Aorta (tissue), 5 donors: ENCODE measurements at regions not wholly inside any gene's neighbourhood (a gene's known extent, or its start where the extent isn't known, plus 50 kb on each side); places are given as distances from the start of the nearest gene placed in this dataset.

Experiments
- ATAC-seq: fragments of 200-7000 bp; cut with Tn5 transposase; one replicate; pipeline ENCODE4 v1.9.1; 2022; ENCODE audit warnings: moderate library complexity; ENCODE audit not compliant: low FRiP score
- DNase-seq, 2 donors: peaks; one replicate each; pipeline ENCODE4 v3.0.0-alpha.2; 2020
- H3K27ac ChIP-seq, 2 donors: one replicate each; pipeline ENCODE4 v1.5.1; 2013; ENCODE audit warnings: low read length in 2 of 2, mild to moderate bottlenecking in 2 of 2, moderate library complexity in 2 of 2, control low read depth in 1 of 2, inconsistent platforms in 1 of 2, low read depth in 1 of 2
- H3K27me3 ChIP-seq, 2 donors: one replicate each; pipeline ENCODE4 v1.6.1; 2013; ENCODE audit warnings: control low read depth in 1 of 2, low read length in 1 of 2, mild to moderate bottlenecking in 1 of 2, moderate library complexity in 1 of 2; ENCODE audit not compliant: insufficient read depth in 2 of 2, control insufficient read depth in 1 of 2
- H3K36me3 ChIP-seq, 2 donors: one replicate each; pipeline ENCODE4 v1.6.1; 2013; ENCODE audit warnings: control low read depth in 1 of 2, low read length in 1 of 2, mild to moderate bottlenecking in 1 of 2; ENCODE audit not compliant: insufficient read depth in 2 of 2, control insufficient read depth in 1 of 2
- H3K4me1 ChIP-seq, 2 donors: one replicate each; pipeline ENCODE4 v1.6.1; 2013; ENCODE audit warnings: low read length in 2 of 2, control low read depth in 1 of 2, mild to moderate bottlenecking in 1 of 2, moderate library complexity in 1 of 2; ENCODE audit not compliant: insufficient read depth in 2 of 2, control insufficient read depth in 1 of 2
- H3K4me3 ChIP-seq, 2 donors: one replicate each; pipeline ENCODE4 v1.5.1; 2013; ENCODE audit warnings: low read length in 2 of 2, control low read depth in 1 of 2, mild to moderate bottlenecking in 1 of 2
- H3K9me3 ChIP-seq: one replicate; pipeline ENCODE4 v1.6.1; 2013; ENCODE audit warnings: mild to moderate bottlenecking, low read length; ENCODE audit not compliant: control insufficient read depth
- WGBS, 2 donors: extraction: QIAGEN DNeasy Blood & Tissue Kit; methylation state at CpG; one replicate each; pipeline ENCODE4 v1.1.7; 2013; 5-methylcytosine and 5-hydroxymethylcytosine counted together
- intact Hi-C, 2 donors: fragments of 100-400 bp; cut with DNase I; formaldehyde crosslinking; loops; one replicate each; pipeline versions ENCODE4 v1.14.2 to v1.15.0; 2022
- donor health status: healthy with polysubstance abuse.
- donor health status: Bipolar disorder and iron deficiency.
- donor health status: DM: no; HTN: no; CAD: no.
- donor health status: DM: no; HTN: no; CAD: no.
- donor health status: DM: yes; HTN: yes; CAD: no.

DNA sequence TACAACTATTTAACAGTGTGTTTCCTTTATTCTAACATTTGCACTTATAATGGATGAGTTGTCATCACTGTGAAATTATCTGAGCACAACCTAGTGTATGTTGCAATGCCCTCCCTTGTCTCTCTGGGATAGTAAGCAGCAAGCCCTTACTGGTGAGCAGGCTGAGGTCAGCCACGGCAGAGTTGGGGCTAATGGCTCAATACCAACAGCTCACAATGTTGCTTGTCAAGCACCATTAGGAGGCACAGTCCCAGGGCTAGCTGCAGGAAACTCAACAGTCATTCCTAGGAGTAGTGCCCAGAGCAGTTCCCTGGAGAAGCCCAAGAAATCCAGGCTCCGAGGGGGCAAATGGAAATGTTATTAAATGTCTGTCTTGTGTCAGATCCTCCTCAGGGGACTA, 858.4 kb downstream of the GRID1 start:
- no peak for ATAC-seq
- 12% methylated on average over 2 of the region's 2 CpGs for WGBS, 2 donors
- no peaks in the 10 kb centered on the region for H3K27me3 ChIP-seq
- H3K4me1 ChIP-seq = no peaks in the 10 kb centered on the region
- intact Hi-C loops = no loop called here
- no peak overlapping the region for H3K4me3 ChIP-seq
- DNase-seq = no peak
- H3K9me3 ChIP-seq = no peaks in the 10 kb centered on the region
- H3K27ac ChIP-seq = no peak overlapping the region
- no peaks in the 10 kb centered on the region for H3K36me3 ChIP-seq

DNA sequence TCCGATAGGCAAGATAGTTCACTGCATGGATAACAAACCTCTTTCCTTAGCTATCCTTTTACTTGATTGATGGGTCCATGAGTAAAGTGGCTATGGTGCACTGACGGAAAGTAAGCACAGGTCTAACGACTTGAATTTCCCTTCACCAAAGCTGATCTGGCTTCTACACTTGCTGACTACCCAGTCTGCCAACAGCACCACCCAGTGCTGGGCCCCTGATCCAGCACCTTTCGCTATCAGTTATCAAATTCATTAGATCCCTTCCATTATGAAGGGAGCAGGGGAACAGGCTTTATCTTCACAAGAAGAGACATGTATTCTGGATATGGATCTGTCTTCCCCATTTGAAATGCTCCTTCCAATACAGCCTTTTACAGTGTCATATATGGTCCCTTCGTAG, 855.9 kb downstream of the GRID1 start:
- ATAC-seq = no peak
- Histone ChIP-seq H3K27ac (no peak overlapping the region), H3K4me1 (no peaks in the 10 kb centered on the region), H3K9me3 (peaks cover 2% of the 10 kb centered on the region), H3K4me3 (no peak overlapping the region), H3K36me3 (no peaks in the 10 kb centered on the region), H3K27me3 (no peaks in the 10 kb centered on the region)
- WGBS, 2 donors = 62 to 75% methylated on average over 5 of the region's 5 CpGs
- intact Hi-C loops = no loop called here
- no peak for DNase-seq

DNA sequence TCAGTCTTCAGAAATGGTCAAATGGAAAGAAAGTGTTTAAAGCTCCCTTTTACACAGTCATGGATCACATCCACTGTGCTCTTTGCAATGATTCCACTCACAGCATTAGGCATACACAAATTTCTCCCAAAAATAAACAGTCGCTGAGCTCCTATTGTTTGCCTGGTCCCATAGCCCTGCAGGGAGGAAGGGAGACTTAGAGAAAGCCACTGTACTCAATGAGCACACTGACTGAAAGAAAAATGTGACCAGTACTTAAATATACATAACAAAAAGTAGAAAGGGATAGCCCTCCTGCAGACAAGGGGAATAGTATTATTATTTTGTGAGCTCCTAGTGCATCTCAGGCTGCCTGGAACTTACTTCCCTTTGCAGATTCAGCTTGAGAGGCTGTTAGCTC, 853.2 kb downstream of the GRID1 start:
- Histone ChIP-seq H3K4me1 (no peaks in the 10 kb centered on the region), H3K9me3 (peaks cover 2% of the 10 kb centered on the region), H3K27me3 (no peaks in the 10 kb centered on the region), H3K36me3 (no peaks in the 10 kb centered on the region), H3K4me3 (no peak overlapping the region), H3K27ac (no peak overlapping the region)
- ATAC-seq (no peak), DNase-seq (no peak)
- WGBS, 2 donors = 57 to 60% methylated on average over 1 of the region's 1 CpG
- intact Hi-C loops = no loop called here

DNA sequence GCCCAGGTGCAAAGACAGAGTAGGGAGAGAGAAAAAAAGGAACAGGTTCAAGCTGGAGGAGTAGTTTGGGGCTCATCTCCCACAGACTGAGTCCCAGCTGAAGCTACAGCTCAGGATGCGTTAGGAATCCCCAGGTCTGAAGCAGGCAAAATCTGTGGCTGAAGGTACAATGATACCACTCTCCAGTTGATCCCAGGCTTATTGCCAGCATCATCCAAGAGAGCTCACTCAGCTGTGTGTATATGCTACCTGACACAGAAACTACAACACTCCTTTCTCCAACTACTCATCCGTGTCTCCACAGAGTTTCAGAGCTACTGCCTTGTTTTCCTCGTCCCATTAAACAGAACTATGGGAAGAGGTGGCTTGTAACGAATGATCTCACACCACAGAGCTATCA, 851.3 kb downstream of the GRID1 start:
- intact Hi-C loops = no loop called here
- no peak overlapping the region for H3K4me3 ChIP-seq
- no peaks in the 10 kb centered on the region for H3K36me3 ChIP-seq
- H3K4me1 ChIP-seq = no peaks in the 10 kb centered on the region
- no peak overlapping the region for H3K27ac ChIP-seq
- H3K27me3 ChIP-seq = no peaks in the 10 kb centered on the region
- no peak for DNase-seq
- peaks cover 2% of the 10 kb centered on the region for H3K9me3 ChIP-seq
- WGBS, 2 donors = 78 to 81% methylated on average over 4 of the region's 4 CpGs
- ATAC-seq = no peak

DNA sequence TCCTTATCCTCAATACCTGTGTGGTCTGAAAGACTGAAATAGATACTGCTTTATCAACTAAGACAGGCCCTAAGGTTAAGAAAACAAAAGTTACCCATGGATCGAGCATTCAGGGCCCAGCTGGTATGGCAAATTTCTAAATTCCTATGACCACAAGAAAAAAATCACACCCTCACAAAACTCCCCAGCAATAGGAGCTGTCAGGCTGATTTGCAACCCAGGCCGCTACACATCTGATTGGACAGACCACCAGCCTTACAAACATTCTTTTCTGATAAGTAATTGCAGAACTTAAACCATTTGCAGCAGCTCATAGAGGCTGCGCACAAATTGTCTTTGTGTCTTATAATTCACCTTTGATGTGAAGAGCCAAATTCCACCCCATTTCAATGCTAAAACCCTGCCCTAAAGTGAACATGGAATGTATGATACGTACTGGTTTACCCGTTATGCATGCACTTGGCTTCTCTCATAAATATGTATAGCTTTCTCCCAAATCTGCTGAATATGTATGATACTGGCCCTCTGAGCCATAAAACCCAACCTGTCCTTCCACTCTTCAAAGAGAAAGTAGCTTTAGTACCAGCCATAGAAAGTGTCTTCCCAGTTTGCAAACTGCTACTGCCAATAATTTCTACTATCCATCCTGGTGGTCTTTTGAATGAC, 842.5 kb downstream of the GRID1 start:
- WGBS, 2 donors = 49 to 57% methylated on average over 5 of the region's 5 CpGs
- Histone ChIP-seq H3K27me3 (peaks cover 0 to 6% of the 10 kb centered on the region in 2 donors), H3K4me1 (no peaks in the 10 kb centered on the region), H3K27ac (no peak overlapping the region), H3K9me3 (peaks cover 3% of the 10 kb centered on the region), H3K36me3 (no peaks in the 10 kb centered on the region), H3K4me3 (no peak overlapping the region)
- intact Hi-C loops = no loop called here
- ATAC-seq = no peak
- DNase-seq = no peak

DNA sequence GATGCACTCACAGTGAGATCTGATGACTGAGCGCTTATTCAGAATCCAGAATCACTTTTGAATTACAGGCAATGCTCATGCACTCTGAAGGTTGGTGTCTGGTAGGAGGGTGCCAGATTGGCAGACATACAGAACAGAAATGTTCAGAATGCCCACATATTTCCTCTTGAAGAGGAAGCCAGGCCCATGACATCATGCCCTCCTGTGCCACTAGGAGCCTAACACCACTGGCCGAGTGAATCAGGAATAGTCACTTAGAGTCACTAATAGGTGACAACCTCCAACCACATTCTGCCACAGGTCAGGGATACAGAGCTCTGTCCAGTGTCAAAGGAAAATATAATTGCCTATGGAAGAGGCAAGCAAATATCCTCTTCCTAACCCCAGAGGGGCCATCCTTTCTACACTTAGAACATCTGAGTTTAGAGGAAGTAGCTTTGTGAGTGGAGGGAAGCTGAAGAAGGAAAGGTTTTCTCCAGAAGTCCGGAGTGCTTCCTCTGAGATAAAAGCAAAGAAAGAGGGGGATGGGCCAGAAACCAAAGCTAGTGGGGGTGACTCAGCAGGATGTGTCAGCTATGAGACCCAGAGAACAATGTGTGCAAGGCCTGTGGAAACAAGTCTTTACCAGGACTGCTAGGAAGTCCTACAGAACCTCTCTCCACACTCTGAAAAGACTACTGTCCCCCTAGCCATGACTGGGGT, 838.8 kb downstream of the GRID1 start:
- peaks cover 0 to 6% of the 10 kb centered on the region in 2 donors for H3K27me3 ChIP-seq
- H3K9me3 ChIP-seq = peaks cover 5% of the 10 kb centered on the region
- ATAC-seq = no peak
- no peak overlapping the region for H3K27ac ChIP-seq
- WGBS, 2 donors = 62 to 69% methylated on average over 3 of the region's 3 CpGs
- no peaks in the 10 kb centered on the region for H3K36me3 ChIP-seq
- H3K4me1 ChIP-seq = no peaks in the 10 kb centered on the region
- H3K4me3 ChIP-seq = no peak overlapping the region
- intact Hi-C loops = no loop called here
- no peak for DNase-seq

DNA sequence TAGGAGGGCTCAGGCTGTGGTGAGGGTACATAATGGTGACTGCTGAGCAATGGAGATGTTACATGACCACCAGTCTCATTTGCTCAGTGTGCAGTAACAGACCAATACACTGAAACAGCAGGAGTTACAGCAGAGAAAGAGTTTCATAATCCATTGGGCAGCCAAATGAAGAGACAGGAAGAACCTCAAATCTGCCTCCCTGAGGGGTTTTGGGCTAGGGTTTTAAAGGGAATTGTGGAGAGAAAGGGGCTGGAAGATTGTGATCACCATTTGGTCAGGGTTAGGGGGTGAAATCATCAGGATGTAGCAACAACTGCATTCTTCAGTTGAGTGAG, 838.3 kb downstream of the GRID1 start:
- intact Hi-C loops = no loop called here
- H3K4me3 ChIP-seq = no peak overlapping the region
- no peaks in the 10 kb centered on the region for H3K36me3 ChIP-seq
- ATAC-seq (no peak), DNase-seq (no peak)
- H3K27ac ChIP-seq = no peak overlapping the region
- peaks cover 0 to 6% of the 10 kb centered on the region in 2 donors for H3K27me3 ChIP-seq
- H3K4me1 ChIP-seq = no peaks in the 10 kb centered on the region
- peaks cover 5% of the 10 kb centered on the region for H3K9me3 ChIP-seq

DNA sequence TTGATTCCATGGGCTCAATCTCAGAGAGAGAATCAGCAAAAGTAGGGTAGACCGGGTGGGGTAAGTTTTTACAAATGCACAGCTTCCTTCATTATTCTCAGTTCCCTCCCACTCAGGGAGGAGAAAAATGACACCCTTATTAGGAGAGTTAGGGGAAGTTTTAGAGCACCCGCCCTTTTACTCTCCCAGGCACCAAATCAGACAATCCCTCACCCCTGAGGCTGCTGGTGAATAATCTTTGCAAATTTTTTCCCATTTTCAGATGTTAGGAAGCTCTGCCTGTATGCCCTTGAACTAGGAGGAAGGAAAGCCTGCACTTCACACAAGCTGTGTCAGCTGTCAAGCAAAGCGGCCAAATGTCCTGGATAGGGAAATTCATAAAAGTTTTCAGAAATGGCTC, 834.9 kb downstream of the GRID1 start:
- 52 to 62% methylated on average over 3 of the region's 3 CpGs for WGBS, 2 donors
- H3K36me3 ChIP-seq = no peaks in the 10 kb centered on the region
- ATAC-seq = no peak
- H3K9me3 ChIP-seq = peaks cover 6% of the 10 kb centered on the region
- no peak overlapping the region for H3K4me3 ChIP-seq
- H3K27ac ChIP-seq = no peak overlapping the region
- intact Hi-C loops = no loop called here
- H3K4me1 ChIP-seq = no peaks in the 10 kb centered on the region
- H3K27me3 ChIP-seq = peaks cover 0 to 5% of the 10 kb centered on the region in 2 donors
- DNase-seq = no peak

DNA sequence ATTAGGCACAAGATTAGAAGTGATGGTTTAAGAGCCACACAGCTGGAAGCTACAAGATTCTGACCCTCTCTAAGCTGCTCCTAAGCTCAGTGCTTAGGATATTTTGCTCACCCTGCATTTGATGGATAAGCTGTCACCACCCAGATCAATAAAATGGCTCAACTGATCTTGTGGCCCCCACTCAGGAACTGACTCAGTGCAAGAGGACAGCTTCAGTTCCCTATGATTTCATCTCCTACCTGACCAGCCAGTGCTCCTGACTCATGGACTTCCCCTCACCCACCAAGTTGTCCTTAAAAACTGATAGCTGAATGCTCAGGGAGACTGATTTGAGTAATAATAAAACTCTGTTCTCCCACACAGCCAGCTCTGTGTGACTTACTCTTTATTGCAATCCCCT, 833.8 kb downstream of the GRID1 start:
- ATAC-seq (no peak), DNase-seq (no peak)
- no peaks in the 10 kb centered on the region for H3K4me1 ChIP-seq
- H3K36me3 ChIP-seq = no peaks in the 10 kb centered on the region
- H3K27ac ChIP-seq = no peak overlapping the region
- peaks cover 6% of the 10 kb centered on the region for H3K9me3 ChIP-seq
- peaks cover 0 to 5% of the 10 kb centered on the region in 2 donors for H3K27me3 ChIP-seq
- no peak overlapping the region for H3K4me3 ChIP-seq
- intact Hi-C loops = no loop called here
